IPS DF 6.9 (cell line): ENCODE measurements at regions not wholly inside any gene's neighbourhood (a gene's known extent, or its start where the extent isn't known, plus 50 kb on each side); places are given as distances from the start of the nearest gene placed in this dataset.

Experiments used
- DNase-seq: peaks from one replicate; pipeline ENCODE4 v3.0.0-alpha.2; 2013; ENCODE audit warnings: low read depth, low spot score
- H3K27ac ChIP-seq: one replicate; pipeline ENCODE4 v1.5.1; 2013; ENCODE audit warnings: low read length, control low read depth
- H3K27me3 ChIP-seq: 2 replicates; pipeline ENCODE4 v1.6.1; 2013; ENCODE audit warnings: mild to moderate bottlenecking, low read length; ENCODE audit not compliant: control insufficient read depth, insufficient read depth
- H3K36me3 ChIP-seq: 2 replicates; pipeline ENCODE4 v1.6.1; 2013; ENCODE audit warnings: low read length; ENCODE audit not compliant: control insufficient read depth, insufficient read depth
- H3K4me1 ChIP-seq: 2 replicates; pipeline ENCODE4 v1.6.1; 2013; ENCODE audit warnings: low read length; ENCODE audit not compliant: control insufficient read depth, insufficient read depth
- H3K4me3 ChIP-seq: 2 replicates; pipeline ENCODE4 v1.5.1; 2013; ENCODE audit warnings: mild to moderate bottlenecking, low read length
- H3K9me3 ChIP-seq: 2 replicates; pipeline ENCODE4 v1.6.1; 2013; ENCODE audit warnings: low read length, inconsistent platforms; ENCODE audit not compliant: control insufficient read depth, insufficient read depth
- WGBS: extraction: QIAGEN DNeasy Blood & Tissue Kit; methylation state at CpG from one replicate; pipeline ENCODE4 v1.1.7; 2013; ENCODE audit warnings: mixed read lengths, missing lambda C conversion rate; ENCODE audit not compliant: insufficient read length, insufficient coverage; 5-methylcytosine and 5-hydroxymethylcytosine counted together

DNA sequence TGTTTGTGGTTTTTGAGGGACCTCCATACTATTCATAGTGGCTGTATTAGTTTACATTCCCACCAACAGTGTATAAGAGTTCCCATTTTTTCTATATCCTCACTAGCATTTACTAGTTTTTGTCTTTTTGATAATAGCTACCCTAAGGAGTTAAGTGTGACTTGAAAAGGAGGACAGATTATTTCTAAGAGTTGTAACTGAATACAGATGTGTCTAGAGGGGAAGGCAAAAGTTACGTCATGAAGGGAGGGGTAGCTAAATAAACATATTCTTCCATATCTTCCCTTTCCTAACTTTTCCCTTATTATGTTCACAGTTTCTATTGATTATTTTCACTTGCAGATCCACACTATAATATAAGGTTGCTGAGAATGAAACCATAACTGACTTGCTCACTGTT lies 1315.7 kb upstream of the ZEB2 start:
- no peak for DNase-seq
- Histone ChIP-seq H3K4me3 (no peak overlapping the region), H3K27me3 (no peaks in the 10 kb centered on the region), H3K4me1 (no peaks in the 10 kb centered on the region), H3K9me3 (no peaks in the 10 kb centered on the region), H3K27ac (no peak overlapping the region), H3K36me3 (no peaks in the 10 kb centered on the region)
- no CpG with 5 or more reads among the region's 1 CpG for WGBS

DNA sequence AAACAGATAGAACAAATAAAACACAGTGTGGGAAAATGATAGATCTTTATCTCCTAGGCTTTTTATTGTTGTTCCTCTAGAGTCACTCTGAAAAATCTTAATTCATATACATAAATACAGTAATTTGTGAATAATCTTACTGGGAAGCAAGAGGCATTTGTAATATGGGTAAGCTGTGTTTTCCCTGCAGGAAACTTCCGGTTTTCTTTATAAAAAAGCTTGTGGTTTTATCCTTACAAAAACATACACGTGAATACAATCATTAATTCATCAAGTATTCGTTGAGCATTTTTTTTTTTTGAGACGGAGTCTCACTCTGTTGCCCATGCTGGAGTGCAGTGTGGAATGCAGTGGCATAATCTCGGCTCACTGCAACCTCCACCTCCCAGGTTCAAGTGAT lies 1312.8 kb upstream of the ZEB2 start:
- no peak overlapping the region for H3K27ac ChIP-seq
- WGBS = no CpG with 5 or more reads among the region's 5 CpGs
- no peak for DNase-seq
- no peaks in the 10 kb centered on the region for H3K4me1 ChIP-seq
- H3K4me3 ChIP-seq = no peak overlapping the region
- H3K27me3 ChIP-seq = no peaks in the 10 kb centered on the region
- H3K36me3 ChIP-seq = no peaks in the 10 kb centered on the region
- no peaks in the 10 kb centered on the region for H3K9me3 ChIP-seq

DNA sequence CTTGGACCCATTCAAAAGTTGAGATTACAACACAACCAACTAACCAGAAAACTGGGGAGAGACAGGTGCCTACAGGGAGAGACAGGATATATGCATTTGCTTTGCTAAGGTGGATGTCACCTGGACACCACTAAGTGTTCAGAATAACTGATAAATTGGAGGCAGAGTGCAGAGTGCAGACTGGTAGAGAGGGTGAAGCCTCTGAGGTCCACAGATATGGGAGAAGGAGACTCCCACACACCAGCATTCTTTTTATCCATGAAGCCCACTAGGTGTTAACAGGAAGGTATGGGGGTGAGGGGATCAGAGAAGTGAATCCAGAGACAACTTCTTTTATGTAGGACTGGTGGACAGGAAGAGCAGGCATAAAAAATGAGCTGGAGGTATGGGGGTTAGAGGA lies 1310.0 kb upstream of the ZEB2 start:
- no peaks in the 10 kb centered on the region for H3K36me3 ChIP-seq
- no peaks in the 10 kb centered on the region for H3K27me3 ChIP-seq
- no peak overlapping the region for H3K4me3 ChIP-seq
- H3K27ac ChIP-seq = no peak overlapping the region
- no peak for DNase-seq
- H3K9me3 ChIP-seq = no peaks in the 10 kb centered on the region
- no peaks in the 10 kb centered on the region for H3K4me1 ChIP-seq

DNA sequence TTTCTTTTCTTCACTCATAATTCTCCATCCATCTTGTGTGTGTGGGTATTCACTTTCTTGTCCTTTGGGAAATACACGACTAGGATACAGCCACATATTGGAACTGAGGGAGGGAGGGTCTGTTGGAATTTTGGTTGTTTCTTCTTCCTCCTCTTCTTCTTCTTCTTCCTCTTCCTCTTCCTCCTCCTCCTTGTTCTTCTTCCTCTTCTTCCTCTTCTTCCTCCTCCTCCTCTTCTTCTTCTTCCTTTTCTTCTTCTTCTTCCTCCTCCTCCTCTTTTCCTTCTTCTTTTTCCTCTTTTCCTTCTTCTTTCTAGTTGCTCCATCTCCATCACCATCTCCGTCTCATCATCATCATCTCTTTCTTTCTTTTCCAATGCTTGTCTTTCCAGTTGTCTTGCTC lies 1307.3 kb upstream of the ZEB2 start:
- 100% methylated on average over 1 of the region's 2 CpGs for WGBS
- no peaks in the 10 kb centered on the region for H3K4me1 ChIP-seq
- H3K36me3 ChIP-seq = no peaks in the 10 kb centered on the region
- no peaks in the 10 kb centered on the region for H3K27me3 ChIP-seq
- H3K4me3 ChIP-seq = no peak overlapping the region
- H3K9me3 ChIP-seq = no peaks in the 10 kb centered on the region
- H3K27ac ChIP-seq = no peak overlapping the region
- DNase-seq = no peak

DNA sequence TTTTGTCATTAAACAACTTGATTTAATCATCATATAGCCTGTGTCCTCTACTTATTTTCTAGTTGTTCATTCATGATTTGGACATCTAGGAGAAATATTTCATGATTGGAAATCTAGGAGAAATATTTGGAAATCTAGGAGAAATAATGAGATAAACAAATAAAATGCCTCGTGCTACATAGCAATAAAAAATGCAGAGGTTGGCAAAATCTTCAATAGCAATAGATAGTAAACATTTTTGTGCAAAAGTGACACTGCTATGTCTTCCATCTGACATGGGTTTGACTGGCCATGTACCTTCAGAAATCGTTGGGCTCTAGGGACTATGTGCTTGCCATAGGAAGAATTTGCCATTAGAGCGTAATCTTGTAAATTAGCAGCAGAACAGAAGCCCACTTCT lies 1304.5 kb upstream of the ZEB2 start:
- WGBS = no CpG with 5 or more reads among the region's 3 CpGs
- H3K27ac ChIP-seq = no peak overlapping the region
- H3K27me3 ChIP-seq = no peaks in the 10 kb centered on the region
- H3K36me3 ChIP-seq = no peaks in the 10 kb centered on the region
- no peaks in the 10 kb centered on the region for H3K9me3 ChIP-seq
- DNase-seq = no peak
- H3K4me3 ChIP-seq = no peak overlapping the region
- H3K4me1 ChIP-seq = no peaks in the 10 kb centered on the region

DNA sequence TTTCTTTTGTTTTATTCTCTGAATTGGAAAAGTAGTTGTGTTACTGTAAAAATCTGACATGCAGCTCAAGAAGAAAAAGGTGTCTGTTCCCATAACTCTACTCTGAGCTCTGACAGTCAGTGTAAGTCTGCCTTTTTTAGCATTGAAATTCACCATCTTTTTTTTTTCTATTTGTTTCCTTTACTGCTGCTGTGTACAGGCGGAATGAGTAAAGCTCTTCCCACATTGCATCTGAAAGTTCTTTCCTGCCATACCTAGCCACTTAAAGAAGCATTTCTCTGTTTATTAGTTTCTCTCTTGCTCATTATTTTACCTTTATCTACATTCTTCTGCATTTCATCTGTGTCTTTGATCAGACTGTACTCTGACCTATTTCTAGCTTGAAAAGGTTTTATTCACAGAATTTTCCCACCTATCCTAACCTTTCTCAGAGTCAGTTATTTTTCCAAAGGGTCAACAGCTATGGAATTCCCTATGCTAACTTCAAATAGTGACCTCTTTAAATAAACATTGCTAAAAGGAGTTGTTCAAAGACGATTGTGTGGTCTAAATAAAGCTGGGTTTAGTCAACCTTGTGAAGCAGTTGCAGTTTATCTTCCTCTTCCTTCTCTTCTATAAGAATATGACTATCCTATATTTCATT lies 1303.1 kb upstream of the ZEB2 start:
- Histone ChIP-seq H3K27ac (no peak overlapping the region), H3K9me3 (no peaks in the 10 kb centered on the region), H3K4me3 (no peak overlapping the region), H3K36me3 (no peaks in the 10 kb centered on the region), H3K27me3 (no peaks in the 10 kb centered on the region), H3K4me1 (no peaks in the 10 kb centered on the region)
- DNase-seq = no peak
- no CpG with 5 or more reads among the region's 2 CpGs for whole genome bisulfite sequencing

DNA sequence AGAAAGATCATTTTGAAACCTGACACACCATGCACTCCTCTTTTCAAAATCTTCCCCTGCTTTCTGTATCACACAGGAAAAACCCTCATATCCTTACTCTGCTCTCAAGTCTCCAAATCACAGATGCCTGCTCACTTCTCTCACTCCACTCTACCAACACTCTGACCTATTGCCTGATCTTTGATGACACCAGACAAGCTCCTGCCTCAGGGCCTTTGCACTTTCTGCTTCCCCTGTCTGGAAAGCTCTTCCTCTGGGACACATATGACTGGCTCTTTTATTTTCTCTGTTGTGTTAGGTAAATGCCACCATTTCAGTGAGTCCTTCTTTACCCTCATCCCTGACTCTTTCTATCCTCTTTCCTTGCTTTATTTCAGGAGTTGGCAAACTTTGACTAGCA lies 1300.7 kb upstream of the ZEB2 start:
- H3K9me3 ChIP-seq = no peaks in the 10 kb centered on the region
- H3K27me3 ChIP-seq = no peaks in the 10 kb centered on the region
- no peaks in the 10 kb centered on the region for H3K36me3 ChIP-seq
- DNase-seq = no peak
- no peak overlapping the region for H3K4me3 ChIP-seq
- H3K4me1 ChIP-seq = no peaks in the 10 kb centered on the region
- H3K27ac ChIP-seq = no peak overlapping the region

DNA sequence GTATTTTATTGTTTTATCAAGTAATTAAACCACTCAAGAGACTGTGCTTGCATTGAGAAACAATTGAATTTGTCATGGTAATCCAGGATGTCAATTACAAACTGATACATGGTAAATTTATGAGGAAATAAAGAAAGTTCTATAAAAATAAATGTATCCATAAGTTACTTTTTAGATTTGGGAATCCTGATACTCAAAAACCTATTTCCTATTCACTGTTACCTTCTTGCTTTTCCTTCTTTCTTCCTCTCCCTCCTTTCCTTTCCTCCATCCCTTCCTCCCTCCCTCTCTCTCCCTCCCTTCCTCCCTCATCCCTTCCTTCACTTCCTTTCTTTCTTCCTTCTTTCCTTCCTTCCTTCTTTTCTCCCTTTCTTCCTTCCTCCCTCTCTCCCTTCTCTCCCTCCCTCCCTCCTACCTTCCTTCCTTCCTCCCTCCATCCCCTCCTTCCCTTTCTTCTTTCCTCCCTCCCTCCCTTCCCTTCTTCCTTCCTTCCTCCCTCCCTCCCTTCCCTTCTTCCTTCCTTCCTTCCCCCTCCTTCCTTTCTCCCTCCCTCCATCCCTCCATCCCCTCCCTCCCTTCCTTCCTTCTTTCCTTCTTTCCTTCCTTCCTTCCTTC lies 1299.1 kb upstream of the ZEB2 start:
- Histone ChIP-seq H3K4me1 (no peaks in the 10 kb centered on the region), H3K36me3 (no peaks in the 10 kb centered on the region), H3K27me3 (no peaks in the 10 kb centered on the region), H3K9me3 (no peaks in the 10 kb centered on the region), H3K4me3 (no peak overlapping the region), H3K27ac (no peak overlapping the region)
- no peak for DNase-seq

DNA sequence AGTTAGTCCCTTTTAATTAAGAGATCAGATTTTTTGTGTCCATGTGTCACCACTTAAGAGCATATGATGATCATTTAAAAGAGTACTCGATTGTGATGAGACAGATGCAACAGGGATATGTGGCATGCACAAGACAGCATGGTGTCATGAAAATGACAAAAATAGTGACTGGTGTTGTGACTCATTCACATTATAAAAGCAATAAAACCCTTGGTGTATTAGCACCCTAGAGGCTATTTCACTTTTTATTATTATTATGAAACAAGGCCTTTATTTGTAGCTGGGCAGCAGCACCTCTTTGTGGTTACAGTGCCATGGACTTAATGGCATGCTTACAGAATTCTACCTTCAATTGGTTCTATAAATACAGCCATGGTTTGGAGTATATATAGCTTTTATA lies 1296.0 kb upstream of the ZEB2 start:
- no peaks in the 10 kb centered on the region for H3K4me1 ChIP-seq
- H3K36me3 ChIP-seq = no peaks in the 10 kb centered on the region
- H3K27me3 ChIP-seq = no peaks in the 10 kb centered on the region
- H3K27ac ChIP-seq = no peak overlapping the region
- H3K4me3 ChIP-seq = no peak overlapping the region
- no CpG with 5 or more reads among the region's 1 CpG for WGBS
- H3K9me3 ChIP-seq = no peaks in the 10 kb centered on the region
- no peak for DNase-seq

DNA sequence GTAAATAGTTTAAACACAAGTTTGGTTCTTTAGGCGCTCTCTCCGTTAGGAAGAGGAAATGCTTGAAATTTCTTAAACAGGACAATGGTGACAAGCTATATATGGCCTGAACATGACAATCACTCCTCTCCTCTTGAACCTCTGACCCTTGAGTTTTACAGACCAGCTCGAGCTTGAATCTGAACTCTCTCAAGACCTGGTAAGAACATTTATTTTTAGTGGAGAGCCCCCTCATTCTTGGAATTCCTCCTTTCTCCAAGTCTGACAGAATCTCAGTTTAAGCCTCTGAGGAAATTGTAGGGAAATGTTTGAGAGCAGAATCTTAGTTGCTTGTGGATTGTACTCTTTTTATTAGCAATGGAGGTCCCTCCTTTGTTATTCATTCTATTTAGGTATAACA lies 1293.6 kb upstream of the ZEB2 start:
- Histone ChIP-seq H3K27me3 (no peaks in the 10 kb centered on the region), H3K4me1 (no peaks in the 10 kb centered on the region), H3K4me3 (no peak overlapping the region), H3K36me3 (no peaks in the 10 kb centered on the region), H3K27ac (no peak overlapping the region), H3K9me3 (no peaks in the 10 kb centered on the region)
- WGBS = no CpG with 5 or more reads among the region's 3 CpGs
- DNase-seq = no peak

DNA sequence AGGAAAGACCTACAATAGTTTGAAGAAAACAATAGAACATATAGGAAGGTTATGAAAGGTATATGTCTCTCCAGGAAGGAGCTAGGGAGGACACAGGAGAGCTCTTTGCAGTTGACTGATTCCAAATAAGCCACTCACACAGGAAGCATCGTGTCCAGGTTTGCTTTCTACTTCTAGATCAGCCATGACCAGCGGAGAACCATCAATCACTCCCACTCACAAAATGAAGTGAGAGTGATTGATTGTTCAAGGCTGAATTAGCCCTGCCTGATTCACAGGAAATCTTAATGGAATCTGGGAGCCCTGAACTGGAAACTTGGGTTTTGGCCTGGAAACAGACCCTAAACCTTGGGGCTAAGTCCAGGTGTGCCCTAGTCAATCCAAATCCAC lies 1292.2 kb upstream of the ZEB2 start:
- H3K27ac ChIP-seq = no peak overlapping the region
- no peaks in the 10 kb centered on the region for H3K9me3 ChIP-seq
- H3K4me1 ChIP-seq = no peaks in the 10 kb centered on the region
- DNase-seq = no peak
- WGBS = no CpG with 5 or more reads among the region's 2 CpGs
- no peak overlapping the region for H3K4me3 ChIP-seq
- no peaks in the 10 kb centered on the region for H3K27me3 ChIP-seq
- H3K36me3 ChIP-seq = no peaks in the 10 kb centered on the region
